ENCODE measurements at regions not wholly inside any gene's neighbourhood (a gene's known extent, or its start where the extent isn't known, plus 50 kb on each side); places are given as distances from the start of the nearest gene placed in this dataset.
"Not testable (repeated sequence)": the region's sequence is repeated elsewhere in the genome, so short reads cannot be mapped to it uniquely, and the experiment has no call there.

DNA sequence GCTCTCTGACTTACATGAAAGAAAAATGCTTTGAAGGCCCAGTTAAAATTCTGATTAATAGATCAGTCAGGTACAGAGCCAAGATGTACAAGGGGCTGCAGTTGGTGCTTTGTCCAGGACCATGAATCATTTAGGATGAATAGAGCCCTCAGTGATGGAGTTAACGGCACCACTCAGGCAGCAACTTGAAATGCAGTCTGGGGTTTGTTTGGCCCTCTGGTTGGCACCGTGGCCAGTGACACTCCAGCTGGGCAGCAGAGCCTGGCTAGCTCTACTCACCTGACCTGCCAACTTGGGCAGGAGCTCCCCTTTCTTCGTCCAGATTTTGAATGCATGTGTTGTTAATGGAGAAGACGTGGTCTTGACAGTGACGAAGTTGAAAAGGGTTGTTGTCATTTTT, 493.0 kb upstream of the ACVR2A start:
- DNase-seq, result no peak

GRCh38 chr2:147348931-147349555, 495.8 kb upstream of the ACVR2A start:
- no peak for DNase-seq

- no peak for DNase-seq
These were observed 498.7 kb upstream of the ACVR2A start for GRCh38 chr2:147346142-147346541.

- DNase-seq, result no peak
These were observed 499.6 kb upstream of the ACVR2A start for GRCh38 chr2:147345246-147345645.

- no peak for DNase-seq
These were observed 502.5 kb upstream of the ACVR2A start for GRCh38 chr2:147342329-147342728.

GRCh38 chr2:147331790-147332419, 512.9 kb upstream of the ACVR2A start:
- DNase-seq, result no peak

DNA sequence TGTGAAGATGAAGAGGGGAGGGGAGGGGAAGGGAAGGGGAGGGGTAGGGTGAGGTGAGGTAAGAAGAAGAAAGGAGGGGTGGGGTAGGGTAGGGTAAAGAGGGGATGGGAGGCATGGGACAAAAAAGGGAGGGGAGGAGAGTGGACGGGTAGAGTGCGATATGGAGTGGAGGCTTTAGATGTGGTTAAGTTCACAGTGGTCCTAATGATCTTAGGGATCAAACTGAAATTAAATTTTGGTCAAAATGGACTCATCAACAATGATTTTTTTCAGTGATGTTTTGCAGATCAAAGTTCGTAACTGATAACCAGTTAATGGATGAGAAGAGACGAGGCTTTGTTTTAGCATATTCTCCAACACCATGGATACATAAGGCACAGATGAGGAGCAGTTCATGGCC, 513.9 kb upstream of the ACVR2A start:
- DNase-seq, result no peak

- peak; percentile 39 for DNase-seq
These were observed 517.2 kb upstream of the ACVR2A start for GRCh38 chr2:147327613-147328012.

GRCh38 chr2:147325990-147326389, 518.8 kb upstream of the ACVR2A start:
- no peak for DNase-seq

GRCh38 chr2:147320146-147320545, 524.7 kb upstream of the ACVR2A start:
- DNase-seq, result peak; percentile 41

DNA sequence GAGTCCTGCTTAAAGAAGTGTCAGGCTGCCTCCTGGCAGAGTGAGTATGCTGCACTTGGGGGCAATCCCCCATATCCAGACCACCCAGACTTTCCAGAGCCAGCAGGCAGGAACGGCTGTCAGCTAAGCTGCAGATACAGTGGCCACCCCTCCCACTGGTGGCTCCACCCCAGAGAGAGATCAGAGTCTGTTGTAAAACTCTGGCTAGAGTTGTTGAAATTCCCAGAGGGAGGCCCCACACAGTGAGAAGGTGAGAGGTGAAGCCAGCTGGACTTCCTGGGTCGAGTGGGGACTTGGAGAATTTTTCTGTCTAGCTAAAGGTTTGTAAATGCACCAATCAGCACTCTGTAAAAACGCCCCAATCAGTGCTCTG, 533.8 kb upstream of the ACVR2A start:
- DNase-seq, result no peak

GRCh38 chr2:147310335-147311057, 534.3 kb upstream of the ACVR2A start:
- no peak for DNase-seq

GRCh38 chr2:147297820-147298219, 547.0 kb upstream of the ACVR2A start:
- DNase-seq, result no peak

- no peak for DNase-seq
These were observed 549.9 kb upstream of the ACVR2A start for GRCh38 chr2:147294825-147295392.

GRCh38 chr2:147293991-147294824, 550.6 kb upstream of the ACVR2A start:
- DNase-seq, result no peak

DNA sequence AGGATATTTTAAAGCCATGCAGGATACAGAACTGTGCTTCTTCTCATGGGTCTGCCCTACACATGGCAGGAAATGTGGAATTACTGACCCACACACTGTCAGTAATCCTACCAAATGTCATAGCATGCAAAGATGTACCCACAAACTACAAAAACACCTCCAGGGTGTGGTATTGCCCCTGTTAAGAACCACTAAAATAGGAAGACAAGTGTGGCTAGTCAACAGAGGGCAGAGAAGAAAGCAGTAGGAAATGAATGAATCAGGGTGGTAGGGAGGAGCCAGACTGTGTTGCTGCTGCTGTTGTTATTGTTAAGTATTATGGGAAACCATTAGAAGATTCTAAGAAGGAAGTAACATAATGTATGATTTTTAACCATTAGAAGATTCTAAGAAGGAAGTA, 556.7 kb upstream of the ACVR2A start:
- no peak for DNase-seq

DNA sequence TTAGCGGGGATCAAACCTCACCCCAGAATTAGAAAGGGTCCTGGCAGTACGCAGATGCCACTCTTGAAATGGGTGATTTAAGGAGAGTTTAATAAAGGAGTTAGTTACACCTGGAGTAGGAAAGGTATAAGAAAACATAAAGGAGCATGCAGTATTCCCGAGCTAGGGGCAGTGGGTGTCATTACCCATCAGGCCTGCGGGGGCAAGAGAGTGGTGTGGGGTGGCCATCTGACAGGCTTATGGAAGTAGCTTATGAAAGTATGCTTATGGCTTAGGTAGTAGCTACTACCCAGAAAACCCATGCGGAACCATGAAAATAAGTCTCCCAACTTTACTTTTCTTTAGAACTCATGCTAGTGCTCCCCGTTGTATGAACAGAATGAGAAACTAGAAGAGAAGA, 568.9 kb upstream of the ACVR2A start:
- no peak for DNase-seq

- DNase-seq, result no peak
These were observed 571.2 kb upstream of the ACVR2A start for GRCh38 chr2:147273628-147274027.

DNA sequence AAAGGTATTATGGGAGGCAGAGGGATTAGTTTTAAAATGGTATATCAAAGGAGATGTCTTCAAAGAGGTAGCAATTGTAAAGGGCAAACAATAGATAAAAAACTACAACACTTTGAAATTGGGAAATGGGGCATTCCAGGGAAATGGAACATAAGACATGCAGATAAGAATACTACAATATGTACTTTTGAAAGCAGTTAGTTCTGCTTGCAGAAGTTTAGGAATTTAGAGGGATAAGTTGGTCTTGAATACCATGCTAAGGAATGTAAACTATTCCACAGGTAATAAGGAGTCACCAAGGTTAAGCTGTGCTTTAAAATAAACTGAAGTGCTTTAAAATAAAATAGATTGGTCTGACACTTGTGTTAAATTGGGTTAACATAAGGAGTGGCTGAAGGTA, 571.7 kb upstream of the ACVR2A start:
- DNase-seq, result no peak

GRCh38 chr2:147269581-147269980, 575.2 kb upstream of the ACVR2A start:
- DNase-seq, result not testable (repeated sequence)

DNA sequence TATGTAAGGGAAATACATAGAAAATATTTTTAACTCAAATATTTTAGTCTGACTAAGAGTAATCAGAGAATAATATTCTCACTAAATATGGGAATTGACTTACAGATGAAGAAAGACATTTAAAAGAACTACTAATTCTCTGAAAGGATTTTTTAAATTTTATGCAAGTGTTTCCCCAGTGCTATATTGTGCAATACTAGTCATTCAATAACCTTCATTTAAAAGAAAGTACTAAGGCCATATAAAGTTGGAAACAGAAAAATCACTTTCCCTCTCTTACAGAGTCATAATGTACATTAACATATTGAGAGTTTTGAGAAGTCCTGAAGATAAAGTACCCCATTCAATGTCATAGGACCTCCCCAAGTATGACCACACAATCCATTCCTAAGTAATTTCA, 584.6 kb upstream of the ACVR2A start:
- DNase-seq, result no peak

DNA sequence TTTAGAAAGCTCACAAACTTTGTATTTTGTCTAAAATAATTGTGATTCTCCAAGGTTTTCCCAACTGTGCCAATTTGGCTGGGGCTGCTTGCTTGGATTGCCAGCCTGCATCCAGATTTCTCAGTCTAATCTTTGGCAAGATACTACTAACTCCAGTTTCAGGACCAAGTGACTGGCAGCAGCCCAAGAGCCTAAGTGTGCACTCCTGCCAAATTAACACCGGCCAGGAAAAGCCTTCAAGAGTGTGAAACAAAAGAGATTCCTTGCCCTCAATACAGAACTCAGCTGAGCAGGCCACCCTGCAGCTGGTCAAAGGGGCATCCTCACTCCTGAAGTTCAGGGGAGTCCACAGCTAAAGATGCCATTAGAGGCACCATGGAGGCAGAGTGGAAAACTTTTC, 589.0 kb upstream of the ACVR2A start:
- no peak for DNase-seq
